HEK293 (cell line): ENCODE measurements at regions not wholly inside any gene's neighbourhood (a gene's known extent, or its start where the extent isn't known, plus 50 kb on each side); places are given as distances from the start of the nearest gene placed in this dataset.

Experiments used
- CTCF ChIA-PET: fragments of 350-600 bp; formaldehyde crosslinking; extraction: SDS; loops from one replicate; lab custom pipeline; 2021; ENCODE audit warnings: antibody characterized with exemption; lab: Yijun Ruan, JAX
- POLR2A ChIA-PET: fragments of 300-600 bp; formaldehyde crosslinking; extraction: SDS; loops from one replicate; lab custom pipeline; 2020; ENCODE audit warnings: antibody characterized with exemption, inconsistent platforms; lab: Yijun Ruan, JAX
- H3K27ac ChIP-seq: fragments of 200-500 bp; sonication (Bioruptor generic); 2 replicates; pipeline ENCODE4 v1.5.1; 2014; ENCODE audit warnings: low read depth, low read length, control low read depth, inconsistent platforms; ENCODE audit errors: extremely low read depth
- H3K36me3 ChIP-seq, 2 experiments: fragments of 200-500 bp in 1 of 2; sonication (Bioruptor generic) in 1 of 2; 1 replicate in 1 of 2; 2 replicates in 1 of 2; pipeline ENCODE4 v1.5.1; 2014 to 2017; ENCODE audit warnings: inconsistent platforms in 2 of 2, low read length in 2 of 2; ENCODE audit not compliant: control insufficient read depth in 2 of 2, insufficient read depth in 1 of 2
- H3K4me1 ChIP-seq: fragments of 200-500 bp; sonication (Bioruptor generic); 2 replicates; pipeline ENCODE4 v1.5.1; 2014; ENCODE audit warnings: mild to moderate bottlenecking, low read length, inconsistent platforms; ENCODE audit not compliant: control insufficient read depth, insufficient read depth
- H3K4me3 ChIP-seq: 2 replicates; pipeline ENCODE4 v1.5.1; 2011; ENCODE audit warnings: low read depth, mild to moderate bottlenecking, control low read depth, low read length, moderate library complexity
- H3K9me3 ChIP-seq: fragments of 200-500 bp; sonication (Bioruptor generic); 2 replicates; pipeline ENCODE4 v1.5.1; 2014; ENCODE audit warnings: low read depth, low read length, inconsistent platforms; ENCODE audit not compliant: control insufficient read depth, insufficient read depth
- BCL11A ChIP-seq: fragments of 450-650 bp; formaldehyde crosslinking; IDR thresholded peaks from 2 replicates; pipeline ENCODE4 v1.5.1; 2016; ENCODE audit warnings: low read depth, missing biosample characterization, missing genetic modification characterization
- HOXA7 ChIP-seq: sonication (generic); formaldehyde crosslinking; IDR thresholded peaks from 2 replicates; pipeline ENCODE4 v1.8.1; 2022; ENCODE audit warnings: missing genetic modification reagents, borderline replicate concordance
- HOXD13 ChIP-seq: sonication (generic); formaldehyde crosslinking; IDR thresholded peaks from 2 replicates; pipeline ENCODE4 v1.8.0; 2022; ENCODE audit warnings: missing genetic modification reagents, borderline replicate concordance
- REPIN1 ChIP-seq: fragments of 450-650 bp; formaldehyde crosslinking; IDR thresholded peaks from 2 replicates; pipeline ENCODE4 v1.5.1; 2017; ENCODE audit warnings: missing biosample characterization, missing genetic modification characterization, low read depth
- SCRT2 ChIP-seq: fragments of 450-650 bp; formaldehyde crosslinking; IDR thresholded peaks from 2 replicates; pipeline ENCODE4 v1.5.1; 2016; ENCODE audit warnings: missing biosample characterization, missing genetic modification characterization
- SP2 ChIP-seq: fragments of 450-650 bp; formaldehyde crosslinking; IDR thresholded peaks from 2 replicates; pipeline ENCODE4 v1.5.1; 2016; ENCODE audit warnings: missing biosample characterization, missing genetic modification characterization
- ZFP3 ChIP-seq: fragments of 450-650 bp; formaldehyde crosslinking; IDR thresholded peaks from 2 replicates; pipeline ENCODE4 v1.5.1; 2016; ENCODE audit warnings: low read depth, missing biosample characterization, missing genetic modification characterization
- ZNF16 ChIP-seq: fragments of 450-650 bp; formaldehyde crosslinking; IDR thresholded peaks from 2 replicates; pipeline ENCODE4 v1.5.1; 2016; ENCODE audit warnings: low read depth, missing biosample characterization, missing genetic modification characterization
- ZNF366 ChIP-seq: fragments of 450-650 bp; formaldehyde crosslinking; conservative IDR thresholded peaks from 2 replicates; pipeline ENCODE4 v1.5.1; 2016; ENCODE audit warnings: missing biosample characterization, missing genetic modification characterization
- ZNF404 ChIP-seq: fragments of 450-650 bp; formaldehyde crosslinking; IDR thresholded peaks from 2 replicates; pipeline ENCODE4 v1.5.1; 2017; ENCODE audit warnings: missing biosample characterization, missing genetic modification characterization
- ZNF48 ChIP-seq: fragments of 450-650 bp; formaldehyde crosslinking; IDR thresholded peaks from 2 replicates; pipeline ENCODE4 v1.5.1; 2016; ENCODE audit warnings: missing biosample characterization, missing genetic modification characterization
- ZNF571 ChIP-seq: fragments of 450-650 bp; formaldehyde crosslinking; IDR thresholded peaks from 2 replicates; pipeline ENCODE4 v1.5.0; 2017; ENCODE audit warnings: missing biosample characterization, missing genetic modification characterization
- ZNF600 ChIP-seq: fragments of 450-650 bp; formaldehyde crosslinking; IDR thresholded peaks from 2 replicates; pipeline ENCODE4 v1.5.1; 2016; ENCODE audit warnings: missing biosample characterization, missing genetic modification characterization
- ZNF747 ChIP-seq: fragments of 450-650 bp; formaldehyde crosslinking; IDR thresholded peaks from 2 replicates; pipeline ENCODE4 v1.5.1; 2016; ENCODE audit warnings: missing biosample characterization, missing genetic modification characterization
- TF ChIP-seq, protein P1 (sequence below): fragments of 450-650 bp; formaldehyde crosslinking; conservative IDR thresholded peaks from 2 replicates; pipeline ENCODE4 v1.5.1; 2016; ENCODE audit warnings: low read depth, missing biosample characterization, missing genetic modification characterization
- TF ChIP-seq, protein P2 (sequence below): fragments of 450-650 bp; formaldehyde crosslinking; IDR thresholded peaks from 2 replicates; pipeline ENCODE4 v1.5.1; 2016; ENCODE audit warnings: missing biosample characterization, missing genetic modification characterization, borderline replicate concordance
- TF ChIP-seq, protein P3 (sequence below): fragments of 450-650 bp; formaldehyde crosslinking; IDR thresholded peaks from 2 replicates; pipeline ENCODE4 v1.5.1; 2017; ENCODE audit warnings: missing biosample characterization, missing genetic modification characterization
- TF ChIP-seq, protein P4 (sequence below): fragments of 450-650 bp; formaldehyde crosslinking; optimal IDR thresholded peaks from 2 replicates; pipeline ENCODE3; 2016; ENCODE audit warnings: missing biosample characterization, mild to moderate bottlenecking, missing genetic modification characterization

DNA sequence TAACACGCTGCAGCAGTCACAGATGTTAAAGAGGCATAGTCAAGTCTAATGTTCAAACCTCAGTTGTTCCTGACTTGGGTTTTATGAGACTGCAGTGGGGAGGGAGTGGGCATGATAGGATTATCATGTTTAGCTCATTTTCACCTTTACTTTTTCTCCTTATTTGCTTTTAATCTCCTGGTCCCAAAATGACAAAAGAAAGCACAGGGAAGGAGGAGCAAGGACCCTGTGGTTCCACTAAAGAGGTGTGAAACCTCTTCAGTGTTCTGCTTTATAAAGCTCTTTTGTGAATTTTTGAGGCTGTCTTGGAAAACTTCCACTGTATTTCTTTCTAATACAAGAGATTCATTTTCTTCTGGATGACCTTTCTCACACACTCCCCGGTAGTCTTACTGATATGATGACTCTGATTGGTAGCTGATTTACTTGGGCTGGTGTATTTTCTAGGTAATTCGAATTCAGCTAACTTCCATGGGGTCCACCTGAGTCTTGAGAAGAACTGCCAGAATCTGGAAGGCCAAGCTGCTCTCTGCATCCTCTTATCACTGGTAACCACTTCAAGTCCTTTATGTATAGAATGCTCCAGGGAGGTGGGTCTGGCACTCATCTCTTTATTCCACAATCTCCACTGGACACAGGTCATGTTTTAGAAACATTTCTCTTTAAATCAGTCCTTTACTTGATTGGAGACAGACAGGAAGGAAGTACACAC lies 1364.4 kb upstream of the CDH9 start:
- H3K4me1 ChIP-seq = no peaks in the 10 kb centered on the region
- CTCF ChIA-PET = interaction anchor here (0.7 to 1.5 kb wide), 2 partner anchors 71 to 310 kb away, joined by 5 read pairs; no protein-coding TSS in a partner anchor
- H3K36me3 ChIP-seq = no peaks in the 10 kb centered on the region
- no peaks in the 10 kb centered on the region for H3K9me3 ChIP-seq
- TF ChIP-seq, protein P1, sequence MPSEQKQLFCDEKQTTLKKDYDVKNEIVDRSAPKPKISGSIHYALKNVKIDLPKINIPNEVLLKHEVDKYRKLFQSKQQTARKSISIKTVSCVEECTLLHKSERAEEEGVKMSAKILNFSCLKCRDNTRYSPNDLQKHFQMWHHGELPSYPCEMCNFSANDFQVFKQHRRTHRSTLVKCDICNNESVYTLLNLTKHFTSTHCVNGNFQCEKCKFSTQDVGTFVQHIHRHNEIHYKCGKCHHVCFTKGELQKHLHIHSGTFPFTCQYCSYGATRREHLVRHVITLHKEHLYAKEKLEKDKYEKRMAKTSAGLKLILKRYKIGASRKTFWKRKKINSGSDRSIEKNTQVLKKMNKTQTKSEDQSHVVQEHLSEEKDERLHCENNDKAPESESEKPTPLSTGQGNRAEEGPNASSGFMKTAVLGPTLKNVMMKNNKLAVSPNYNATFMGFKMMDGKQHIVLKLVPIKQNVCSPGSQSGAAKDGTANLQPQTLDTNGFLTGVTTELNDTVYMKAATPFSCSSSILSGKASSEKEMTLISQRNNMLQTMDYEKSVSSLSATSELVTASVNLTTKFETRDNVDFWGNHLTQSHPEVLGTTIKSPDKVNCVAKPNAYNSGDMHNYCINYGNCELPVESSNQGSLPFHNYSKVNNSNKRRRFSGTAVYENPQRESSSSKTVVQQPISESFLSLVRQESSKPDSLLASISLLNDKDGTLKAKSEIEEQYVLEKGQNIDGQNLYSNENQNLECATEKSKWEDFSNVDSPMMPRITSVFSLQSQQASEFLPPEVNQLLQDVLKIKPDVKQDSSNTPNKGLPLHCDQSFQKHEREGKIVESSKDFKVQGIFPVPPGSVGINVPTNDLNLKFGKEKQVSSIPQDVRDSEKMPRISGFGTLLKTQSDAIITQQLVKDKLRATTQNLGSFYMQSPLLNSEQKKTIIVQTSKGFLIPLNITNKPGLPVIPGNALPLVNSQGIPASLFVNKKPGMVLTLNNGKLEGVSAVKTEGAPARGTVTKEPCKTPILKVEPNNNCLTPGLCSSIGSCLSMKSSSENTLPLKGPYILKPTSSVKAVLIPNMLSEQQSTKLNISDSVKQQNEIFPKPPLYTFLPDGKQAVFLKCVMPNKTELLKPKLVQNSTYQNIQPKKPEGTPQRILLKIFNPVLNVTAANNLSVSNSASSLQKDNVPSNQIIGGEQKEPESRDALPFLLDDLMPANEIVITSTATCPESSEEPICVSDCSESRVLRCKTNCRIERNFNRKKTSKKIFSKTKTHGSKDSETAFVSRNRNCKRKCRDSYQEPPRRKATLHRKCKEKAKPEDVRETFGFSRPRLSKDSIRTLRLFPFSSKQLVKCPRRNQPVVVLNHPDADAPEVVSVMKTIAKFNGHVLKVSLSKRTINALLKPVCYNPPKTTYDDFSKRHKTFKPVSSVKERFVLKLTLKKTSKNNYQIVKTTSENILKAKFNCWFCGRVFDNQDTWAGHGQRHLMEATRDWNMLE (tag by site-specific recombination) = no peak
- TF ChIP-seq ZNF48 (no peak), HOXA7 (CRISPR knock-in tag) (no peak), ZNF366 (tag by site-specific recombination) (no peak), SP2 (no peak), REPIN1 (tag by site-specific recombination) (no peak), ZNF404 (tag by site-specific recombination) (no peak), ZNF571 (no peak), SCRT2 (tag by site-specific recombination) (no peak), HOXD13 (CRISPR knock-in tag) (no peak), ZFP3 (tag by site-specific recombination) (no peak), BCL11A (tag by site-specific recombination) (no peak), ZNF600 (tag by site-specific recombination) (no peak)
- TF ChIP-seq, protein P2, sequence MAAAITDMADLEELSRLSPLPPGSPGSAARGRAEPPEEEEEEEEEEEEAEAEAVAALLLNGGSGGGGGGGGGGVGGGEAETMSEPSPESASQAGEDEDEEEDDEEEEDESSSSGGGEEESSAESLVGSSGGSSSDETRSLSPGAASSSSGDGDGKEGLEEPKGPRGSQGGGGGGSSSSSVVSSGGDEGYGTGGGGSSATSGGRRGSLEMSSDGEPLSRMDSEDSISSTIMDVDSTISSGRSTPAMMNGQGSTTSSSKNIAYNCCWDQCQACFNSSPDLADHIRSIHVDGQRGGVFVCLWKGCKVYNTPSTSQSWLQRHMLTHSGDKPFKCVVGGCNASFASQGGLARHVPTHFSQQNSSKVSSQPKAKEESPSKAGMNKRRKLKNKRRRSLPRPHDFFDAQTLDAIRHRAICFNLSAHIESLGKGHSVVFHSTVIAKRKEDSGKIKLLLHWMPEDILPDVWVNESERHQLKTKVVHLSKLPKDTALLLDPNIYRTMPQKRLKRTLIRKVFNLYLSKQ (tag by site-specific recombination) = no peak
- TF ChIP-seq, protein P3, sequence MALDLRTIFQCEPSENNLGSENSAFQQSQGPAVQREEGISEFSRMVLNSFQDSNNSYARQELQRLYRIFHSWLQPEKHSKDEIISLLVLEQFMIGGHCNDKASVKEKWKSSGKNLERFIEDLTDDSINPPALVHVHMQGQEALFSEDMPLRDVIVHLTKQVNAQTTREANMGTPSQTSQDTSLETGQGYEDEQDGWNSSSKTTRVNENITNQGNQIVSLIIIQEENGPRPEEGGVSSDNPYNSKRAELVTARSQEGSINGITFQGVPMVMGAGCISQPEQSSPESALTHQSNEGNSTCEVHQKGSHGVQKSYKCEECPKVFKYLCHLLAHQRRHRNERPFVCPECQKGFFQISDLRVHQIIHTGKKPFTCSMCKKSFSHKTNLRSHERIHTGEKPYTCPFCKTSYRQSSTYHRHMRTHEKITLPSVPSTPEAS = no peak
- H3K27ac ChIP-seq = no peak overlapping the region
- POLR2A ChIA-PET = no interaction called here
- no peak overlapping the region for H3K4me3 ChIP-seq

DNA sequence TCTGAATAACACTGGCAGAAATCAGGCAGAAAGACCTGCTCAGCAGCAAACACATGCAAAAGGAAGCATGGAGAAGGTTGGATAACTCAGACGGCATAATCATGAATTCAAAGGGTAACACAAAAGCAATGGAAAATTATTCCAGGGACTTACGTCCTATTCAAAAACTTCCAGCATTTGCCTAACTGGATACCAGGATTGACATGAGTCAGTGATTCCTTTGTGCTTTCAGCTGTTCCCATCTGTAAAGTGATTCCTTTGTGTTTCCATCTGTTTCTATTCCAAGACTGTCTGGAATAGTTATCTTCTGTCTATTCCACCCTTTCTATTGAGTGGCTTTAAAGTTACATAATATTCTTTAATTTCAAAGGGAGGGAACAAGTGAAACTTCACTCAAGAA lies 1361.7 kb upstream of the CDH9 start:
- TF ChIP-seq ZNF747 (tag by site-specific recombination) (no peak), ZNF16 (tag by site-specific recombination) (no peak)
- TF ChIP-seq, protein P4, sequence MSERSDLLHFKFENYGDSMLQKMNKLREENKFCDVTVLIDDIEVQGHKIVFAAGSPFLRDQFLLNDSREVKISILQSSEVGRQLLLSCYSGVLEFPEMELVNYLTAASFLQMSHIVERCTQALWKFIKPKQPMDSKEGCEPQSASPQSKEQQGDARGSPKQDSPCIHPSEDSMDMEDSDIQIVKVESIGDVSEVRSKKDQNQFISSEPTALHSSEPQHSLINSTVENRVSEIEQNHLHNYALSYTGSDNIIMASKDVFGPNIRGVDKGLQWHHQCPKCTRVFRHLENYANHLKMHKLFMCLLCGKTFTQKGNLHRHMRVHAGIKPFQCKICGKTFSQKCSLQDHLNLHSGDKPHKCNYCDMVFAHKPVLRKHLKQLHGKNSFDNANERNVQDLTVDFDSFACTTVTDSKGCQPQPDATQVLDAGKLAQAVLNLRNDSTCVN (tag by site-specific recombination) = no peak
- ChIA-PET POLR2A (no interaction called here), CTCF (interaction anchor here (0.6 kb wide), 1 partner anchor 970 kb away, joined by 4 read pairs; no protein-coding TSS in a partner anchor)
- H3K36me3 ChIP-seq = no peaks in the 10 kb centered on the region
- no peak overlapping the region for H3K27ac ChIP-seq
- H3K9me3 ChIP-seq = no peaks in the 10 kb centered on the region
- H3K4me3 ChIP-seq = no peak overlapping the region
- no peaks in the 10 kb centered on the region for H3K4me1 ChIP-seq
